ENCODE measurements at regions not wholly inside any gene's neighbourhood (a gene's known extent, or its start where the extent isn't known, plus 50 kb on each side); places are given as distances from the start of the nearest gene placed in this dataset.

- TF ChIP-seq CTCF (IDR thresholded peaks at IDR 0.05): no peak
- 94 to 97% (median 94%) methylated on average over 1 of the region's 1 CpG for WGBS, 3 donors
- intact Hi-C loops (cut with DNase I): no loop called here
- H3K4me3 ChIP-seq: no peak overlapping the region
- DNase-seq: no peak
- no peaks in the 10 kb centered on the region for H3K4me1 ChIP-seq
- no peaks in the 10 kb centered on the region for H3K27me3 ChIP-seq (ENCODE audit: insufficient read depth in 3 of 3, low read length in 2 of 3)
- H3K27ac ChIP-seq: no peak overlapping the region
- no peak for ATAC-seq
- no peaks in the 10 kb centered on the region for H3K36me3 ChIP-seq (ENCODE audit: insufficient read depth in 1 of 2, low read depth in 1 of 2)
- no peaks in the 10 kb centered on the region for H3K9me3 ChIP-seq
These were observed 71.9 kb downstream of the NAA11 start for GRCh38 chr4:79253924-79254323.

GRCh38 chr4:79253168-79253567 is 72.7 kb downstream of the NAA11 start:
- Histone ChIP-seq H3K27me3 (ENCODE audit: insufficient read depth in 3 of 3, low read length in 2 of 3) (no peaks in the 10 kb centered on the region), H3K36me3 (ENCODE audit: insufficient read depth in 1 of 2, low read depth in 1 of 2) (no peaks in the 10 kb centered on the region), H3K27ac (no peak overlapping the region), H3K4me3 (no peak overlapping the region), H3K9me3 (no peaks in the 10 kb centered on the region), H3K4me1 (no peaks in the 10 kb centered on the region)
- ATAC-seq (no peak), DNase-seq (no peak)
- TF ChIP-seq CTCF (IDR thresholded peaks at IDR 0.05): no peak
- intact Hi-C loops (cut with DNase I): no loop called here

GRCh38 chr4:79250887-79251286 is 75.0 kb downstream of the NAA11 start:
- TF ChIP-seq CTCF (IDR thresholded peaks at IDR 0.05): no peak
- no peaks in the 10 kb centered on the region for H3K36me3 ChIP-seq (ENCODE audit: insufficient read depth in 1 of 2, low read depth in 1 of 2)
- no peaks in the 10 kb centered on the region for H3K9me3 ChIP-seq
- H3K4me1 ChIP-seq: no peaks in the 10 kb centered on the region
- DNase-seq: no peak
- intact Hi-C loops (cut with DNase I): no loop called here
- no peak overlapping the region for H3K4me3 ChIP-seq
- H3K27ac ChIP-seq: no peak overlapping the region
- 90 to 92% (median 91%) methylated on average over 4 of the region's 4 CpGs for WGBS, 3 donors
- H3K27me3 ChIP-seq (ENCODE audit: insufficient read depth in 3 of 3, low read length in 2 of 3): no peaks in the 10 kb centered on the region
- no peak for ATAC-seq

GRCh38 chr4:79249881-79250503 is 75.9 kb downstream of the NAA11 start:
- no peak for TF ChIP-seq CTCF (IDR thresholded peaks at IDR 0.05)
- intact Hi-C loops (cut with DNase I): no loop called here
- H3K9me3 ChIP-seq: no peaks in the 10 kb centered on the region
- no peaks in the 10 kb centered on the region for H3K27me3 ChIP-seq (ENCODE audit: insufficient read depth in 3 of 3, low read length in 2 of 3)
- DNase-seq (no peak), ATAC-seq (no peak)
- H3K27ac ChIP-seq: no peak overlapping the region
- H3K4me3 ChIP-seq: no peak overlapping the region
- H3K36me3 ChIP-seq (ENCODE audit: insufficient read depth in 1 of 2, low read depth in 1 of 2): no peaks in the 10 kb centered on the region
- WGBS, 3 donors: 85 to 91% (median 86%) methylated on average over 12 of the region's 12 CpGs
- H3K4me1 ChIP-seq: no peaks in the 10 kb centered on the region

GRCh38 chr4:79248610-79249009 is 77.3 kb downstream of the NAA11 start:
- no peak for TF ChIP-seq CTCF (IDR thresholded peaks at IDR 0.05)
- H3K27me3 ChIP-seq (ENCODE audit: insufficient read depth in 3 of 3, low read length in 2 of 3): no peaks in the 10 kb centered on the region
- 96 to 97% (median 96%) methylated on average over 5 of the region's 5 CpGs for WGBS, 3 donors
- no peak for DNase-seq
- H3K4me1 ChIP-seq: no peaks in the 10 kb centered on the region
- H3K36me3 ChIP-seq (ENCODE audit: insufficient read depth in 1 of 2, low read depth in 1 of 2): no peaks in the 10 kb centered on the region
- H3K27ac ChIP-seq: no peak overlapping the region
- H3K9me3 ChIP-seq: no peaks in the 10 kb centered on the region
- no peak overlapping the region for H3K4me3 ChIP-seq
- ATAC-seq: no peak
- intact Hi-C loops (cut with DNase I): no loop called here
